Upper lobe of left lung (tissue), 4 donors: ENCODE measurements at regions not wholly inside any gene's neighbourhood (a gene's known extent, or its start where the extent isn't known, plus 50 kb on each side); places are given as distances from the start of the nearest gene placed in this dataset.

Experiments
- EP300 ChIP-seq, 4 donors: sonication (generic); formaldehyde crosslinking; IDR thresholded peaks; one replicate each; pipeline ENCODE4 v1.5.1; 2017; ENCODE audit warnings: antibody characterized with exemption in 4 of 4, control low read depth in 2 of 4
- POLR2A ChIP-seq, 4 donors: fragments of 450-650 bp; IDR thresholded peaks; one replicate each; pipeline ENCODE4 v1.5.1; 2016 to 2017; ENCODE audit warnings: antibody characterized with exemption in 4 of 4, mild to moderate bottlenecking in 2 of 4
- POLR2AphosphoS5 ChIP-seq, 2 donors: sonication (generic); formaldehyde crosslinking; IDR thresholded peaks; one replicate each; pipeline ENCODE4 v1.5.1; 2017; ENCODE audit warnings: antibody characterized with exemption in 2 of 2
- TF ChIP-seq, protein P1 (sequence below), 6 experiments: fragments of 450-650 bp in 4 of 6; fragments of 200-600 bp in 2 of 6; sonication (generic) in 2 of 6; IDR thresholded peaks; one replicate each; pipeline ENCODE4 v1.5.1; 2016 to 2019; ENCODE audit warnings: antibody characterized with exemption in 6 of 6

DNA sequence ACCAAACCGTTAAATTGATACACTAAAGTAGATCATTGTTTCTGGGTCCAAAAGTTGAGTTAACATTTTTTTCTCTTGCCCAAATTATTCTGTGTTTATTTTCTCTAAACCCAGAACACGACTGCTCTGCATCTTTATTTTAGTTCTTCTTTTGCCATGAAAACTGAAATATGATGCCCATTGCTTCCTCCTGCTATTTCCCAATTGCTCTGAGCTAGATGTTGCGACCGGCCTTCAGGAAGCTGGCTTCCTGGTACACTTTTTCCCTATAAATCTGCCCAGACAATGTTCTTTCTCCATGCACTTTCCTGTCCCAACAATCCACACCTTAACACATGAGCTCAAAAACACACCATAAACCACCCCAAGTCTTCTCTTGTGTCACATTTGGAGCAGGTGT lies 501.4 kb downstream of the FBXO15 start:
- TF ChIP-seq, protein P1, sequence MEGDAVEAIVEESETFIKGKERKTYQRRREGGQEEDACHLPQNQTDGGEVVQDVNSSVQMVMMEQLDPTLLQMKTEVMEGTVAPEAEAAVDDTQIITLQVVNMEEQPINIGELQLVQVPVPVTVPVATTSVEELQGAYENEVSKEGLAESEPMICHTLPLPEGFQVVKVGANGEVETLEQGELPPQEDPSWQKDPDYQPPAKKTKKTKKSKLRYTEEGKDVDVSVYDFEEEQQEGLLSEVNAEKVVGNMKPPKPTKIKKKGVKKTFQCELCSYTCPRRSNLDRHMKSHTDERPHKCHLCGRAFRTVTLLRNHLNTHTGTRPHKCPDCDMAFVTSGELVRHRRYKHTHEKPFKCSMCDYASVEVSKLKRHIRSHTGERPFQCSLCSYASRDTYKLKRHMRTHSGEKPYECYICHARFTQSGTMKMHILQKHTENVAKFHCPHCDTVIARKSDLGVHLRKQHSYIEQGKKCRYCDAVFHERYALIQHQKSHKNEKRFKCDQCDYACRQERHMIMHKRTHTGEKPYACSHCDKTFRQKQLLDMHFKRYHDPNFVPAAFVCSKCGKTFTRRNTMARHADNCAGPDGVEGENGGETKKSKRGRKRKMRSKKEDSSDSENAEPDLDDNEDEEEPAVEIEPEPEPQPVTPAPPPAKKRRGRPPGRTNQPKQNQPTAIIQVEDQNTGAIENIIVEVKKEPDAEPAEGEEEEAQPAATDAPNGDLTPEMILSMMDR (IDR thresholded peaks at IDR 0.05) = no peak
- no peak for TF ChIP-seq POLR2AphosphoS5 (IDR thresholded peaks at IDR 0.05)
- no peak for TF ChIP-seq POLR2A (IDR thresholded peaks at IDR 0.05)
- TF ChIP-seq EP300 (IDR thresholded peaks at IDR 0.05) = no peak
